HCT116 (cell line): ENCODE measurements at regions not wholly inside any gene's neighbourhood (a gene's known extent, or its start where the extent isn't known, plus 50 kb on each side); places are given as distances from the start of the nearest gene placed in this dataset.

Experiments
- ATAC-seq: fragments of 200-7000 bp; cut with Tn5 transposase; 2 replicates; pipeline ENCODE4 v1.9.1; 2020; ENCODE audit warnings: mild to moderate bottlenecking, moderate library complexity
- BruUV-seq: library from RNA; stranded (reverse); fragments of 400-500 nt; replicated peaks from 2 replicates; lab custom pipeline; 2021; lab: Mats Ljungman, UMichigan
- CTCF ChIA-PET: fragments of 300-600 bp; sonication (Branson Sonifier 250); formaldehyde crosslinking; loops from one replicate; lab custom pipeline; 2021; ENCODE audit warnings: antibody characterized with exemption; lab: Charles Lee
- POLR2A ChIA-PET: fragments of 300-600, 350-600 bp; sonication (Branson Sonifier 250); formaldehyde crosslinking; loops from one replicate; lab custom pipeline; 2021; ENCODE audit warnings: antibody characterized with exemption; lab: Charles Lee
- RAD21 ChIA-PET, 2 experiments: fragments of 300-600 bp; sonication (Branson Sonifier 250); formaldehyde crosslinking; loops; one replicate each; lab custom pipeline; 2023; ENCODE audit warnings: low total read pairs in 2 of 2; ENCODE audit not compliant: uncharacterized antibody in 2 of 2, unreplicated experiment in 2 of 2, low non-redundant PET in 1 of 2; lab: Charles Lee
- DNase-seq: peaks from one replicate; pipeline ENCODE4 v3.0.0-alpha.2; 2010; ENCODE audit warnings: low read depth, low spot score
- H2AFZ ChIP-seq: fragments of 200-600 bp; shearing (Covaris generic), sonication (generic); 2 replicates; pipeline ENCODE4 v1.6.1; 2017; ENCODE audit warnings: low read depth, mixed run types, mixed read lengths, antibody characterized with exemption, low read length; ENCODE audit not compliant: poor library complexity, severe bottlenecking
- H3K27ac ChIP-seq: 2 replicates; pipeline ENCODE4 v1.5.1; 2012; ENCODE audit warnings: low read depth, low read length
- H3K27me3 ChIP-seq: fragments of 200-600 bp; sonication (generic); 2 replicates; pipeline ENCODE4 v1.6.1; 2016; ENCODE audit warnings: mixed run types, low read length, mixed read lengths; ENCODE audit not compliant: insufficient read depth
- H3K36me3 ChIP-seq, 2 experiments: fragments of 200-500 bp in 1 of 2; fragments of 200-600 bp in 1 of 2; sonication (Bioruptor generic) in 1 of 2; sonication (generic) in 1 of 2; 2 replicates each; pipeline versions ENCODE4 v1.5.1 to v1.6.1; 2014 to 2016; ENCODE audit warnings: low read length in 2 of 2, inconsistent platforms in 1 of 2, mixed read lengths in 1 of 2, mixed run types in 1 of 2; ENCODE audit not compliant: insufficient read depth in 2 of 2, control insufficient read depth in 1 of 2
- H3K4me1 ChIP-seq, 2 experiments: fragments of 200-600 bp in 1 of 2; sonication (generic) in 1 of 2; 2 replicates each; pipeline versions ENCODE4 v1.5.1 to v1.6.1; 2012 to 2017; ENCODE audit warnings: low read length in 2 of 2, inconsistent platforms in 1 of 2, mild to moderate bottlenecking in 1 of 2, mixed read lengths in 1 of 2, mixed run types in 1 of 2, moderate library complexity in 1 of 2; ENCODE audit not compliant: insufficient read depth in 2 of 2, control insufficient read depth in 1 of 2
- H3K4me2 ChIP-seq: fragments of 200-600 bp; sonication (generic); 2 replicates; pipeline ENCODE4 v1.6.1; 2017; ENCODE audit warnings: mixed run types, low read length, mixed read lengths
- H3K4me3 ChIP-seq, 2 experiments: fragments of 200-600 bp in 1 of 2; sonication (generic) in 1 of 2; replicated peaks in 1 of 2; 2 replicates each; pipeline ENCODE4 v1.5.1; 2011 to 2016; ENCODE audit warnings: low read length in 2 of 2, control low read depth in 1 of 2, low read depth in 1 of 2, mild to moderate bottlenecking in 1 of 2, mixed read lengths in 1 of 2, mixed run types in 1 of 2
- H3K79me2 ChIP-seq: fragments of 200-600 bp; sonication (generic); 2 replicates; pipeline ENCODE4 v1.6.1; 2017; ENCODE audit warnings: mild to moderate bottlenecking, mixed run types, low read length, moderate library complexity, mixed read lengths; ENCODE audit not compliant: insufficient read depth
- H3K9ac ChIP-seq: fragments of 200-600 bp; sonication (generic); 2 replicates; pipeline ENCODE4 v1.6.1; 2016; ENCODE audit warnings: low read length, mixed read lengths
- H3K9me2 ChIP-seq: fragments of 200-600 bp; sonication (generic), shearing (Covaris generic); 2 replicates; pipeline ENCODE4 v1.6.1; 2017; ENCODE audit warnings: mixed run types, mild to moderate bottlenecking, moderate library complexity; ENCODE audit not compliant: insufficient read depth
- H3K9me3 ChIP-seq, 2 experiments: fragments of 200-500 bp in 1 of 2; fragments of 200-600 bp in 1 of 2; sonication (Bioruptor generic) in 1 of 2; sonication (generic) in 1 of 2; 2 replicates each; pipeline ENCODE4 v1.6.1; 2014 to 2017; ENCODE audit warnings: low read length in 2 of 2, mixed read lengths in 2 of 2, inconsistent platforms in 1 of 2, low read depth in 1 of 2, mild to moderate bottlenecking in 1 of 2, mixed run types in 1 of 2, moderate library complexity in 1 of 2; ENCODE audit not compliant: control insufficient read depth in 1 of 2, insufficient read depth in 1 of 2
- H4K20me1 ChIP-seq: fragments of 200-600 bp; sonication (generic), shearing (Covaris generic); 2 replicates; pipeline ENCODE4 v1.6.1; 2017; ENCODE audit warnings: mixed run types, mild to moderate bottlenecking, moderate library complexity; ENCODE audit not compliant: insufficient read depth
- CEBPB ChIP-seq: IDR thresholded peaks from 2 replicates; pipeline ENCODE4 v1.6.1; 2012; ENCODE audit warnings: low read depth
- ELF1 ChIP-seq: IDR thresholded peaks from 2 replicates; pipeline ENCODE4 v1.6.1; 2012; ENCODE audit warnings: low read depth, borderline replicate concordance
- FOSL1 ChIP-seq: IDR thresholded peaks from 2 replicates; pipeline ENCODE4 v1.6.1; 2012; ENCODE audit warnings: low read depth
- JUND ChIP-seq: IDR thresholded peaks from 2 replicates; pipeline ENCODE4 v1.6.1; 2012
- POLR2A ChIP-seq: IDR thresholded peaks from 2 replicates; pipeline ENCODE4 v1.7.0; 2011; ENCODE audit warnings: borderline replicate concordance; ENCODE audit not compliant: insufficient read depth, insufficient read length; ENCODE audit errors: extremely low read depth
- POLR2AphosphoS5 ChIP-seq: IDR thresholded peaks from 2 replicates; pipeline ENCODE4 v1.6.1; 2011; ENCODE audit warnings: mild to moderate bottlenecking, low read depth, low read length, moderate library complexity
- SIN3A ChIP-seq: IDR thresholded peaks from 2 replicates; pipeline ENCODE4 v1.6.1; 2012; ENCODE audit warnings: low read depth
- SP1 ChIP-seq: IDR thresholded peaks from 2 replicates; pipeline ENCODE4 v1.6.1; 2012; ENCODE audit warnings: low read depth
- SRF ChIP-seq: IDR thresholded peaks from 2 replicates; pipeline ENCODE4 v1.6.1; 2012; ENCODE audit warnings: low read depth
- TCF7L2 ChIP-seq: IDR thresholded peaks from 2 replicates; pipeline ENCODE4 v1.7.0; 2011; ENCODE audit warnings: borderline replicate concordance, inconsistent platforms; ENCODE audit not compliant: insufficient read depth, insufficient read length; ENCODE audit errors: extremely low read depth
- ZFX ChIP-seq: fragments of 450-650 bp; IDR thresholded peaks from 2 replicates; pipeline ENCODE4 v1.6.1; 2017
- ZNF274 ChIP-seq: fragments of 200-500 bp; sonication (Bioruptor generic); IDR thresholded peaks from 2 replicates; pipeline ENCODE4 v1.6.1; 2014; ENCODE audit warnings: mild to moderate bottlenecking, low read depth, low read length, inconsistent platforms
- intact Hi-C: fragments of 100-400 bp; cut with micrococcal nuclease; formaldehyde crosslinking; loops from 2 replicates; pipeline ENCODE4 v1.10.0; 2022
- TF ChIP-seq, protein P1 (sequence below): IDR thresholded peaks from 2 replicates; pipeline ENCODE4 v1.6.1; 2012
- TF ChIP-seq, protein P2 (sequence below): IDR thresholded peaks from 2 replicates; pipeline ENCODE4 v1.6.1; 2012; ENCODE audit warnings: low read depth
- TF ChIP-seq, protein P3 (sequence below): IDR thresholded peaks from 2 replicates; pipeline ENCODE4 v1.6.1; 2011; ENCODE audit warnings: mild to moderate bottlenecking, low read length, moderate library complexity; ENCODE audit not compliant: insufficient replicate concordance; ENCODE audit errors: extremely low read depth

DNA sequence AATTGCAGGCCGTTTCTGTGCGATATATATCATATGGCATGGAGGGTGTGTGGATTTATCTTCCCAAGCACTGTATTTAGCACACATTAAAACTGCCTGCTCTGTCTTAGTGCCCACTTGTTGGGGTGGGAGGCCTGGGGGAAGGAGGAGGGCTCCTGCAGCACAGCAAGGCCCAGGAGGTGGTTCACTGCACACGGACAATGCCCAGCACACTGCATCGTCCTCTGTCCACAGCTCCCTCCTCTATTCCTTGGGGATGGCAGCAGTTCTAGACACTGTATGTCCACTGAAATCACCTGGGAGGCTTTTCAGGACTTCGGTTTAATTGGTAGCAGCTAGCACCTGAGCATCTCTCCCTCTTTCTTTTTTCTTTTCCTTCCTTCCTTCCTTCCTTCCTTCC, 161.2 kb downstream of the KTN1 start (continued):
- TF ChIP-seq, protein P1, sequence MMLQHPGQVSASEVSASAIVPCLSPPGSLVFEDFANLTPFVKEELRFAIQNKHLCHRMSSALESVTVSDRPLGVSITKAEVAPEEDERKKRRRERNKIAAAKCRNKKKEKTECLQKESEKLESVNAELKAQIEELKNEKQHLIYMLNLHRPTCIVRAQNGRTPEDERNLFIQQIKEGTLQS = no peak
- TF ChIP-seq POLR2A = no peak
- no peak for TF ChIP-seq SIN3A
- no peak for TF ChIP-seq SRF
- no peak for TF ChIP-seq FOSL1
- TF ChIP-seq, protein P2, sequence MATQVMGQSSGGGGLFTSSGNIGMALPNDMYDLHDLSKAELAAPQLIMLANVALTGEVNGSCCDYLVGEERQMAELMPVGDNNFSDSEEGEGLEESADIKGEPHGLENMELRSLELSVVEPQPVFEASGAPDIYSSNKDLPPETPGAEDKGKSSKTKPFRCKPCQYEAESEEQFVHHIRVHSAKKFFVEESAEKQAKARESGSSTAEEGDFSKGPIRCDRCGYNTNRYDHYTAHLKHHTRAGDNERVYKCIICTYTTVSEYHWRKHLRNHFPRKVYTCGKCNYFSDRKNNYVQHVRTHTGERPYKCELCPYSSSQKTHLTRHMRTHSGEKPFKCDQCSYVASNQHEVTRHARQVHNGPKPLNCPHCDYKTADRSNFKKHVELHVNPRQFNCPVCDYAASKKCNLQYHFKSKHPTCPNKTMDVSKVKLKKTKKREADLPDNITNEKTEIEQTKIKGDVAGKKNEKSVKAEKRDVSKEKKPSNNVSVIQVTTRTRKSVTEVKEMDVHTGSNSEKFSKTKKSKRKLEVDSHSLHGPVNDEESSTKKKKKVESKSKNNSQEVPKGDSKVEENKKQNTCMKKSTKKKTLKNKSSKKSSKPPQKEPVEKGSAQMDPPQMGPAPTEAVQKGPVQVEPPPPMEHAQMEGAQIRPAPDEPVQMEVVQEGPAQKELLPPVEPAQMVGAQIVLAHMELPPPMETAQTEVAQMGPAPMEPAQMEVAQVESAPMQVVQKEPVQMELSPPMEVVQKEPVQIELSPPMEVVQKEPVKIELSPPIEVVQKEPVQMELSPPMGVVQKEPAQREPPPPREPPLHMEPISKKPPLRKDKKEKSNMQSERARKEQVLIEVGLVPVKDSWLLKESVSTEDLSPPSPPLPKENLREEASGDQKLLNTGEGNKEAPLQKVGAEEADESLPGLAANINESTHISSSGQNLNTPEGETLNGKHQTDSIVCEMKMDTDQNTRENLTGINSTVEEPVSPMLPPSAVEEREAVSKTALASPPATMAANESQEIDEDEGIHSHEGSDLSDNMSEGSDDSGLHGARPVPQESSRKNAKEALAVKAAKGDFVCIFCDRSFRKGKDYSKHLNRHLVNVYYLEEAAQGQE = no peak
- TF ChIP-seq SP1 = no peak
- no peak for TF ChIP-seq JUND

DNA sequence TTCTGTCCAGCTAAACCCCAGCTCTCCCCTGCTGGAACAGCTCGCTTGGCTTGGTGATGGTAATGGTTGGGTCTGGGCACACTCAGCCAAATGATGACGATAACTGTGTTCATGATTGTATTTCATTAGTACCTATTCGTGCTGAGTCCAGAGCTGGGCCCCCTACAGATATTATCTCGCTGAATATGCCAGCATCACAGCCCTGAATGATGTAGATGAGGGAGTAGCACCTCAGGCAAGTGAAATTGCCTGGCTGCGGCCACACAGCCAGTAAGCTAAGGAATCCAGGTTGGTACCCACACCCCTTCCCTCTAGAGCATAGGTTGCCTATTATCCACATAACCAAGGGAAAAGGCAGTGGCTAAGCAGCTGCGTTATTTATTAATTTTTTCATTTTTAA, 163.5 kb downstream of the KTN1 start:
- ATAC-seq (no peak), DNase-seq (no peak)
- ChIA-PET POLR2A (no interaction called here), CTCF (no interaction called here), RAD21 (no interaction called here)
- Histone ChIP-seq H3K27ac (no peak overlapping the region), H3K79me2 (no peaks in the 10 kb centered on the region), H3K4me3 (no peak overlapping the region), H4K20me1 (no peaks in the 10 kb centered on the region), H3K36me3 (no peaks in the 10 kb centered on the region), H3K4me2 (no peak overlapping the region), H2AFZ (no peak overlapping the region), H3K9ac (no peak overlapping the region), H3K9me2 (no peaks in the 10 kb centered on the region), H3K27me3 (no peaks in the 10 kb centered on the region), H3K9me3 (no peaks in the 10 kb centered on the region), H3K4me1 (peaks cover 8 to 11% of the 10 kb centered on the region in 2 experiments; a peak in 2 of 4 replicates)
- intact Hi-C loops = no loop called here
- TF ChIP-seq SP1 (no peak), POLR2AphosphoS5 (no peak), POLR2A (no peak), ZNF274 (no peak), FOSL1 (no peak), ZFX (no peak), CEBPB (no peak), TCF7L2 (no peak), ELF1 (no peak)
- TF ChIP-seq, protein P1 = no peak
- TF ChIP-seq, protein P3, sequence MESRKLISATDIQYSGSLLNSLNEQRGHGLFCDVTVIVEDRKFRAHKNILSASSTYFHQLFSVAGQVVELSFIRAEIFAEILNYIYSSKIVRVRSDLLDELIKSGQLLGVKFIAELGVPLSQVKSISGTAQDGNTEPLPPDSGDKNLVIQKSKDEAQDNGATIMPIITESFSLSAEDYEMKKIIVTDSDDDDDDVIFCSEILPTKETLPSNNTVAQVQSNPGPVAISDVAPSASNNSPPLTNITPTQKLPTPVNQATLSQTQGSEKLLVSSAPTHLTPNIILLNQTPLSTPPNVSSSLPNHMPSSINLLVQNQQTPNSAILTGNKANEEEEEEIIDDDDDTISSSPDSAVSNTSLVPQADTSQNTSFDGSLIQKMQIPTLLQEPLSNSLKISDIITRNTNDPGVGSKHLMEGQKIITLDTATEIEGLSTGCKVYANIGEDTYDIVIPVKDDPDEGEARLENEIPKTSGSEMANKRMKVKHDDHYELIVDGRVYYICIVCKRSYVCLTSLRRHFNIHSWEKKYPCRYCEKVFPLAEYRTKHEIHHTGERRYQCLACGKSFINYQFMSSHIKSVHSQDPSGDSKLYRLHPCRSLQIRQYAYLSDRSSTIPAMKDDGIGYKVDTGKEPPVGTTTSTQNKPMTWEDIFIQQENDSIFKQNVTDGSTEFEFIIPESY = no peak
- BruUV-seq = no TSS peak
